Liver (tissue), 3 donors: ENCODE measurements at regions not wholly inside any gene's neighbourhood (a gene's known extent, or its start where the extent isn't known, plus 50 kb on each side); places are given as distances from the start of the nearest gene placed in this dataset.

Source experiments
- CTCF ChIP-seq: fragments of 150-350 bp; IDR thresholded peaks from 2 replicates; pipeline ENCODE4 v1.5.1; 2017; ENCODE audit warnings: improper control_type of control experiment, low read depth, low read length; ENCODE audit not compliant: missing input control
- MAX ChIP-seq: IDR thresholded peaks from 2 replicates; pipeline ENCODE4 v1.6.1; 2016; ENCODE audit warnings: antibody characterized with exemption
- RXRA ChIP-seq, 2 donors: IDR thresholded peaks; 2 replicates each; pipeline ENCODE4 v1.6.1; 2017 to 2018; ENCODE audit warnings: antibody characterized with exemption in 2 of 2, mild to moderate bottlenecking in 1 of 2
- YY1 ChIP-seq: IDR thresholded peaks from 2 replicates; pipeline ENCODE4 v1.6.1; 2016; ENCODE audit warnings: antibody characterized with exemption, mild to moderate bottlenecking
- donor health status: healthy.
- donor health status: healthy.

- TF ChIP-seq YY1 (no peak), CTCF (no peak), RXRA (IDR thresholded peaks at IDR 0.05) (no peak), MAX (no peak)
These were observed 475.1 kb upstream of the RBFOX1 start for GRCh38 chr16:6857575-6857974.
